Activated naive CD4-positive, alpha-beta T cell treated with anti-CD3 and anti-CD28 coated beads, Interleukin-2, amount 50 U/mL, for 72 hours (primary cell): ENCODE measurements at regions not wholly inside any gene's neighbourhood (a gene's known extent, or its start where the extent isn't known, plus 50 kb on each side); places are given as distances from the start of the nearest gene placed in this dataset.

Experiments used
- ATAC-seq, 2 donors: fragments of 150-1000 bp; cut with Tn5 transposase; 2 replicates each; pipeline ENCODE4 v1.10.0; 2021; ENCODE audit warnings: mild to moderate bottlenecking in 2 of 2, moderate library complexity in 2 of 2
- DNase-seq, 2 donors: peaks; one replicate each; pipeline ENCODE4 v3.0.0; 2021 to 2022; ENCODE audit warnings: low spot score in 2 of 2
- H3K27ac Mint-ChIP-seq, 2 donors: one replicate each; pipeline ENCODE4 v1.8.0; 2022; ENCODE audit warnings: mild to moderate bottlenecking in 2 of 2, mixed read lengths in 2 of 2
- H3K36me3 Mint-ChIP-seq, 2 donors: one replicate each; pipeline ENCODE4 v1.8.0; 2022; ENCODE audit warnings: mixed read lengths in 2 of 2
- H3K9me3 Mint-ChIP-seq, 2 donors: one replicate each; pipeline ENCODE4 v1.8.0; 2022; ENCODE audit warnings: mixed read lengths in 2 of 2

- ATAC-seq (no peak), DNase-seq (no peak)
- H3K27ac Mint-ChIP-seq, result no peak overlapping the region
- no peaks in the 10 kb centered on the region for H3K36me3 Mint-ChIP-seq
- no peaks in the 10 kb centered on the region for H3K9me3 Mint-ChIP-seq
Measured at GRCh38 chr19:30152510-30153291, 210.7 kb downstream of the URI1 start.

- Mint-ChIP-seq H3K9me3 (no peaks in the 10 kb centered on the region), H3K27ac (no peak overlapping the region), H3K36me3 (no peaks in the 10 kb centered on the region)
- no peak for DNase-seq
- no peak for ATAC-seq
Measured at GRCh38 chr19:30153326-30154210, 211.5 kb downstream of the URI1 start.

GRCh38 chr19:30154410-30154809 is 212.4 kb downstream of the URI1 start:
- ATAC-seq, result no peak
- no peaks in the 10 kb centered on the region for H3K36me3 Mint-ChIP-seq
- DNase-seq, result no peak
- no peak overlapping the region for H3K27ac Mint-ChIP-seq
- no peaks in the 10 kb centered on the region for H3K9me3 Mint-ChIP-seq

- Mint-ChIP-seq H3K27ac (no peak overlapping the region), H3K36me3 (no peaks in the 10 kb centered on the region), H3K9me3 (no peaks in the 10 kb centered on the region)
- ATAC-seq (no peak), DNase-seq (no peak)
Measured at GRCh38 chr19:30155381-30156200, 213.6 kb downstream of the URI1 start.

GRCh38 chr19:30156646-30157045 is 214.6 kb downstream of the URI1 start:
- Mint-ChIP-seq H3K9me3 (no peaks in the 10 kb centered on the region), H3K36me3 (no peaks in the 10 kb centered on the region), H3K27ac (no peak overlapping the region)
- DNase-seq, result no peak
- ATAC-seq, result no peak

- Mint-ChIP-seq H3K27ac (no peak overlapping the region), H3K9me3 (peaks cover 0 to 5% of the 10 kb centered on the region in 2 donors), H3K36me3 (no peaks in the 10 kb centered on the region)
- no peak for DNase-seq
- no peak for ATAC-seq
Measured at GRCh38 chr19:30158067-30158892, 213.9 kb upstream of the ZNF536 start.

- Mint-ChIP-seq H3K9me3 (peaks cover 0 to 8% of the 10 kb centered on the region in 2 donors), H3K36me3 (no peaks in the 10 kb centered on the region), H3K27ac (no peak overlapping the region)
- ATAC-seq (no peak), DNase-seq (no peak)
Measured at GRCh38 chr19:30158893-30159245, 213.3 kb upstream of the ZNF536 start.

GRCh38 chr19:30159636-30160035 is 212.5 kb upstream of the ZNF536 start:
- no peak for ATAC-seq
- Mint-ChIP-seq H3K27ac (no peak overlapping the region), H3K36me3 (no peaks in the 10 kb centered on the region), H3K9me3 (peaks cover 0 to 15% of the 10 kb centered on the region in 2 donors)
- DNase-seq, result no peak

- Mint-ChIP-seq H3K36me3 (no peaks in the 10 kb centered on the region), H3K27ac (no peak overlapping the region), H3K9me3 (peaks cover 0 to 15% of the 10 kb centered on the region in 2 donors)
- no peak for ATAC-seq
- no peak for DNase-seq
Measured at GRCh38 chr19:30160426-30160825, 211.8 kb upstream of the ZNF536 start.

GRCh38 chr19:30161021-30161655 is 211.0 kb upstream of the ZNF536 start:
- Mint-ChIP-seq H3K27ac (no peak overlapping the region), H3K9me3 (peaks cover 0 to 15% of the 10 kb centered on the region in 2 donors), H3K36me3 (no peaks in the 10 kb centered on the region)
- ATAC-seq (no peak), DNase-seq (no peak)

GRCh38 chr19:30161770-30162169 is 210.4 kb upstream of the ZNF536 start:
- H3K9me3 Mint-ChIP-seq, result peaks cover 0 to 15% of the 10 kb centered on the region in 2 donors
- no peak for DNase-seq
- ATAC-seq, result no peak
- no peaks in the 10 kb centered on the region for H3K36me3 Mint-ChIP-seq
- H3K27ac Mint-ChIP-seq, result no peak overlapping the region

- ATAC-seq (no peak), DNase-seq (no peak)
- Mint-ChIP-seq H3K9me3 (peaks cover 0 to 15% of the 10 kb centered on the region in 2 donors), H3K27ac (no peak overlapping the region), H3K36me3 (no peaks in the 10 kb centered on the region)
Measured at GRCh38 chr19:30162718-30163117, 209.5 kb upstream of the ZNF536 start.

GRCh38 chr19:30163663-30164062 is 208.5 kb upstream of the ZNF536 start:
- H3K27ac Mint-ChIP-seq, result no peak overlapping the region
- H3K36me3 Mint-ChIP-seq, result no peaks in the 10 kb centered on the region

GRCh38 chr19:30165228-30165813 is 206.9 kb upstream of the ZNF536 start:
- Mint-ChIP-seq H3K36me3 (no peaks in the 10 kb centered on the region), H3K27ac (no peak overlapping the region), H3K9me3 (peaks cover 0 to 15% of the 10 kb centered on the region in 2 donors)
- ATAC-seq (no peak), DNase-seq (no peak)

More at GRCh38 chr19:30163663-30164062, 208.5 kb upstream of the ZNF536 start:
- peaks cover 0 to 15% of the 10 kb centered on the region in 2 donors for H3K9me3 Mint-ChIP-seq
- ATAC-seq (no peak), DNase-seq (no peak)

- peaks cover 0 to 15% of the 10 kb centered on the region in 2 donors for H3K9me3 Mint-ChIP-seq
- ATAC-seq (no peak), DNase-seq (no peak)
- H3K27ac Mint-ChIP-seq, result no peak overlapping the region
- no peaks in the 10 kb centered on the region for H3K36me3 Mint-ChIP-seq
Measured at GRCh38 chr19:30167206-30167868, 204.8 kb upstream of the ZNF536 start.
